ENCODE measurements at regions not wholly inside any gene's neighbourhood (a gene's known extent, or its start where the extent isn't known, plus 50 kb on each side); places are given as distances from the start of the nearest gene placed in this dataset.

DNA sequence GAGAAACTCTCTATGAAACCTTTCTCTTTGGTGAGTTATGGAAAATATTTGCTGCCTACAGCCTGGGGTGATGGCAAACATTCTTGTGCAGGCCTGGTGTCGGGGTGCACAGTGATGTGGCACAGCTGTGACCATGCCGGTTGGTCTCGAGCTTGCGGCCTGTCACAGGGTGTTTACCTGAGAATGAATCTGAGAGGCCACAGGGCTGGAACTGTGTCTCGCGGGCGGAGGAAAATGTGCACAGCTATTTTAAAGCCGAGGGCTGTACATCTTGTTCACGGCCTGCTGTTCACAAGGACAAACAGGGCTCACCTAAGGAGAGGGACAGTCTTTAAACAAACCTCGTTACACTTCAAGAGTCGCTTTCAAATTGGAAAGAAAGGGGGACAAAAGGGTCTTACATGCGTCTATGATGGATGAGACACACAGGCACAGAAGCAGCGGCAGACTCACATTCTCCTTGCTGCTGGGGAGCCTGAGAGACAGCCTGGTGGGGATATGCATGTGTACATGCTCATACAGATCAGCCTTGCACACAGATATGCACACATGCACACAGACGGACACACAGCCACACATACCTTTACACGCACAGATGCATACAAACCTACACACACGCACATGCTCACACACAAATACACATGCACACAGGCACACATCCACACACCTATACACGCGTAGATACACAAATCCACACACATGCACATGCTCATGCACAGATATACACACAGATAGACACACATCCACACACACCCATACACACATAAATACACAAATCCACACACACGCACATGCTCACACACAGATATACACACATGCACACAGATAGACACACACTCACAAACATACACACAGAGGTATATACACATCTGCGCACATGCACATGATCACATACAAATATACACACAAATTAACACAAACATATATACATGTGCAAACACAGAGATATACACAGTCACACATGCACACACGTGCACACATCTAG lies 69.6 kb upstream of the FOXA2 start:
- no peak; the same call in 2 of the 3 replicates for ATAC-seq
- H3K36me3 ChIP-seq (replicated peaks in 1 of 2; ENCODE audit: control insufficient read depth in 1 of 2, insufficient read depth in 2 of 2, low read length in 2 of 2), result no peaks in the 10 kb centered on the region
- no peak overlapping the region for H3K9ac ChIP-seq (ENCODE audit: insufficient read depth, low read depth, low read length)
- H2AFZ ChIP-seq (ENCODE audit: low read length), result no peak overlapping the region
- ChIA-PET POLR2A (no interaction called here), CTCF (ENCODE audit: low intra/inter-chr PET ratio, low total read pairs) (no interaction called here)
- no peaks in the 10 kb centered on the region for H3K79me2 ChIP-seq (ENCODE audit: insufficient read depth, low read length)
- no TSS peak for BruUV-seq (replicated peaks)
- in situ Hi-C loops (cut with HindIII; ENCODE audit: extremely low pct_ligation_motif_present, low pct_unique_long_range_greater_than_20kb) (no loop called here), intact Hi-C loops (cut with micrococcal nuclease; ENCODE audit: unreplicated experiment) (no loop called here)
- H3K4me3 ChIP-seq (replicated peaks in 1 of 3; ENCODE audit: insufficient read depth in 1 of 3, low read depth in 2 of 3, low read length in 3 of 3), result no peak overlapping the region
- H3K9me3 ChIP-seq (ENCODE audit: low read length), result no peaks in the 10 kb centered on the region
- no peak overlapping the region for H3K4me2 ChIP-seq (ENCODE audit: low read depth, low read length)
- 50% methylated on average over 21 of the region's 21 CpGs for WGBS (ENCODE audit: low lambda C conversion rate)
- H4K20me1 ChIP-seq (ENCODE audit: insufficient read depth, low read length), result no peaks in the 10 kb centered on the region
- H3K4me1 ChIP-seq (ENCODE audit: insufficient read depth, low read length), result no peaks in the 10 kb centered on the region
- no peak overlapping the region for H3K27ac ChIP-seq (ENCODE audit: extremely low read length, insufficient read depth, low read length)
- no peak for DNase-seq (ENCODE audit: low spot score)
- no peak for FAIRE-seq
- H3K27me3 ChIP-seq (ENCODE audit: control insufficient read depth in 1 of 2, insufficient read depth in 2 of 2, low read length in 2 of 2), result peaks cover 2 to 31% of the 10 kb centered on the region in 2 experiments; a peak in 3 of 5 replicates
- TF ChIP-seq SOX13 (IDR thresholded peaks at IDR 0.05) (no peak), SOX13 (CRISPR knock-in tag; conservative IDR thresholded peaks at IDR 0.05 in 1 of 2, IDR thresholded peaks at IDR 0.05 in 1 of 2) (no peak), ZXDC (CRISPR knock-in tag; IDR thresholded peaks at IDR 0.05) (no peak), MYPOP (CRISPR knock-in tag; IDR thresholded peaks at IDR 0.05) (no peak), SNRNP70 (IDR thresholded peaks at IDR 0.05; ENCODE audit: low read depth, low read length) (no peak), ATM (IDR thresholded peaks at IDR 0.05; ENCODE audit: borderline replicate concordance) (0 out of 2 replicates have a peak, but pooled peaks have one; percentile 29), ZNF839 (CRISPR knock-in tag; IDR thresholded peaks at IDR 0.05; ENCODE audit: borderline replicate concordance) (no peak), ZFP82 (CRISPR knock-in tag; IDR thresholded peaks at IDR 0.05; ENCODE audit: borderline replicate concordance) (no peak), ZNF644 (CRISPR knock-in tag; IDR thresholded peaks at IDR 0.05; ENCODE audit: low read depth) (no peak), STAT5B (CRISPR knock-in tag; IDR thresholded peaks at IDR 0.05) (no peak), ZNF296 (CRISPR knock-in tag; conservative IDR thresholded peaks at IDR 0.05) (no peak), PHF5A (CRISPR knock-in tag; IDR thresholded peaks at IDR 0.05; ENCODE audit: low read depth, unreplicated experiment) (no peak), HOXA3 (CRISPR knock-in tag; IDR thresholded peaks at IDR 0.05) (no peak)
- TF ChIP-seq, protein P1, sequence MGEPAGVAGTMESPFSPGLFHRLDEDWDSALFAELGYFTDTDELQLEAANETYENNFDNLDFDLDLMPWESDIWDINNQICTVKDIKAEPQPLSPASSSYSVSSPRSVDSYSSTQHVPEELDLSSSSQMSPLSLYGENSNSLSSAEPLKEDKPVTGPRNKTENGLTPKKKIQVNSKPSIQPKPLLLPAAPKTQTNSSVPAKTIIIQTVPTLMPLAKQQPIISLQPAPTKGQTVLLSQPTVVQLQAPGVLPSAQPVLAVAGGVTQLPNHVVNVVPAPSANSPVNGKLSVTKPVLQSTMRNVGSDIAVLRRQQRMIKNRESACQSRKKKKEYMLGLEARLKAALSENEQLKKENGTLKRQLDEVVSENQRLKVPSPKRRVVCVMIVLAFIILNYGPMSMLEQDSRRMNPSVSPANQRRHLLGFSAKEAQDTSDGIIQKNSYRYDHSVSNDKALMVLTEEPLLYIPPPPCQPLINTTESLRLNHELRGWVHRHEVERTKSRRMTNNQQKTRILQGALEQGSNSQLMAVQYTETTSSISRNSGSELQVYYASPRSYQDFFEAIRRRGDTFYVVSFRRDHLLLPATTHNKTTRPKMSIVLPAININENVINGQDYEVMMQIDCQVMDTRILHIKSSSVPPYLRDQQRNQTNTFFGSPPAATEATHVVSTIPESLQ (CRISPR knock-in tag; conservative IDR thresholded peaks at IDR 0.05), result no peak
- TF ChIP-seq, protein P2, sequence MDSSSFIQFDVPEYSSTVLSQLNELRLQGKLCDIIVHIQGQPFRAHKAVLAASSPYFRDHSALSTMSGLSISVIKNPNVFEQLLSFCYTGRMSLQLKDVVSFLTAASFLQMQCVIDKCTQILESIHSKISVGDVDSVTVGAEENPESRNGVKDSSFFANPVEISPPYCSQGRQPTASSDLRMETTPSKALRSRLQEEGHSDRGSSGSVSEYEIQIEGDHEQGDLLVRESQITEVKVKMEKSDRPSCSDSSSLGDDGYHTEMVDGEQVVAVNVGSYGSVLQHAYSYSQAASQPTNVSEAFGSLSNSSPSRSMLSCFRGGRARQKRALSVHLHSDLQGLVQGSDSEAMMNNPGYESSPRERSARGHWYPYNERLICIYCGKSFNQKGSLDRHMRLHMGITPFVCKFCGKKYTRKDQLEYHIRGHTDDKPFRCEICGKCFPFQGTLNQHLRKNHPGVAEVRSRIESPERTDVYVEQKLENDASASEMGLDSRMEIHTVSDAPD (CRISPR knock-in tag; IDR thresholded peaks at IDR 0.05), result no peak
- TF ChIP-seq, protein P3, sequence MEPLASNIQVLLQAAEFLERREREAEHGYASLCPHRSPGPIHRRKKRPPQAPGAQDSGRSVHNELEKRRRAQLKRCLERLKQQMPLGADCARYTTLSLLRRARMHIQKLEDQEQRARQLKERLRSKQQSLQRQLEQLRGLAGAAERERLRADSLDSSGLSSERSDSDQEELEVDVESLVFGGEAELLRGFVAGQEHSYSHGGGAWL (CRISPR knock-in tag; IDR thresholded peaks at IDR 0.05), result no peak

All from HepG2 (cell line).